Spleen (tissue), 11 donors: ENCODE measurements at regions not wholly inside any gene's neighbourhood (a gene's known extent, or its start where the extent isn't known, plus 50 kb on each side); places are given as distances from the start of the nearest gene placed in this dataset.

ENCODE experiments used
- DNase-seq: peaks from one replicate; pipeline ENCODE4 v3.0.0-alpha.2; 2020
- H3K27ac ChIP-seq, 8 donors: fragments of 200-600 bp; sonication (generic) in 7 of 8; 1 replicate in 4 of 8; 2 replicates in 4 of 8; pipeline versions ENCODE4 v1.5.0 to v1.8.0; 2016 to 2021; ENCODE audit warnings: inconsistent platforms in 4 of 8, mild to moderate bottlenecking in 4 of 8, moderate library complexity in 1 of 8
- H3K27me3 ChIP-seq, 7 donors: fragments of 200-600 bp; sonication (generic) in 6 of 7; replicated peaks in 1 of 7; 1 replicate in 4 of 7; 2 replicates in 3 of 7; pipeline versions ENCODE4 v1.5.0 to v1.8.0; 2016 to 2021; ENCODE audit warnings: inconsistent platforms in 3 of 7, mild to moderate bottlenecking in 1 of 7
- H3K36me3 ChIP-seq, 6 donors: fragments of 200-600 bp; sonication (generic) in 5 of 6; 1 replicate in 4 of 6; 2 replicates in 2 of 6; pipeline versions ENCODE4 v1.5.0 to v1.8.0; 2016 to 2021; ENCODE audit warnings: inconsistent platforms in 2 of 6
- H3K4me1 ChIP-seq, 6 donors: fragments of 200-600 bp; sonication (generic) in 5 of 6; 1 replicate in 3 of 6; 2 replicates in 3 of 6; pipeline versions ENCODE4 v1.5.0 to v1.8.0; 2016 to 2021; ENCODE audit warnings: inconsistent platforms in 3 of 6
- H3K4me3 ChIP-seq, 8 donors: fragments of 200-600 bp; sonication (generic) in 7 of 8; 1 replicate in 4 of 8; 2 replicates in 4 of 8; pipeline versions ENCODE4 v1.5.0 to v1.8.0; 2016 to 2021; ENCODE audit warnings: inconsistent platforms in 4 of 8, mild to moderate bottlenecking in 4 of 8, moderate library complexity in 2 of 8
- H3K9me3 ChIP-seq, 8 donors: fragments of 200-600 bp; sonication (generic) in 7 of 8; 1 replicate in 4 of 8; 2 replicates in 4 of 8; pipeline versions ENCODE4 v1.5.0 to v1.8.0; 2016 to 2021; ENCODE audit warnings: inconsistent platforms in 4 of 8
- CTCF ChIP-seq, 11 experiments: fragments of 200-600 bp in 7 of 11; fragments of 450-650 bp in 4 of 11; sonication (generic) in 4 of 11; IDR thresholded peaks in 8 of 11; conservative IDR thresholded peaks in 3 of 11; 1 replicate in 7 of 11; 2 replicates in 4 of 11; pipeline versions ENCODE4 v1.4.0 to v1.8.0; 2016 to 2021; ENCODE audit warnings: antibody characterized with exemption in 11 of 11, inconsistent platforms in 4 of 11, mild to moderate bottlenecking in 1 of 11
- POLR2A ChIP-seq, 3 donors: fragments of 450-650 bp; IDR thresholded peaks; one replicate each; pipeline ENCODE4 v1.5.1; 2017; ENCODE audit warnings: antibody characterized with exemption in 3 of 3, mild to moderate bottlenecking in 1 of 3
- POLR2AphosphoS5 ChIP-seq, 3 donors: sonication (generic); formaldehyde crosslinking; IDR thresholded peaks; one replicate each; pipeline ENCODE4 v1.5.1; 2017; ENCODE audit warnings: antibody characterized with exemption in 3 of 3
- WGBS, 5 donors: extraction: QIAGEN DNeasy Blood & Tissue Kit in 3 of 5; methylation state at CpG; one replicate each; pipeline versions ENCODE4 v1.1.5 to v1.1.7; 2013 to 2018; 5-methylcytosine and 5-hydroxymethylcytosine counted together
- intact Hi-C: fragments of 100-400 bp; cut with DNase I; formaldehyde crosslinking; loops from one replicate; pipeline ENCODE4 v1.15.0; 2023; ENCODE audit warnings: low total_unique reads
- donor health status: healthy with polysubstance abuse.
- donor health status: DM: no; HTN: no; CAD: no; lungs with moderate emphysema.
- donor health status: DM: no; HTN: no; CAD: no.
- donor health status: Bipolar disorder and iron deficiency.
- donor health status: healthy.
- donor health status: DM: no; HTN: no; CAD: no.
- donor health status: DM: yes; HTN: yes; CAD: no.

DNA sequence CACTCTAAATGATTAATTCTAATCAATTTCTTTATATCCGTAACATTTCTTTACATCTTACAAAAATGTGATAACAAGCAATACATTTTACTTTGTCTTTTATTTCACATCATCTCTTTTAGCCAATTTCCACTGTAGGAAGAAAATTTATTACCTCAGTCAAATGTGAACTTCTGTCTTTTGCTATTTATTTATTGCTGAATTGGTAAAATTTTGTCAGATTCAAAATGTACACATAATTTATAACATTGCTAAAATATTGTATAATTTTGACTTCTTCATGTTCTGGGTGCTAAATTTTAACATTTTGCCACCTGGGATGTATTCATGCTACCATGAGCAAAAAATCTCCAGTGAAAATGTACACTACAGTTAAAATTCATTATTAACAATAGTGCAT is 158.0 kb downstream of the HGF start:
- intact Hi-C loops: no loop called here
- H3K36me3 ChIP-seq: no peaks in the 10 kb centered on the region
- H3K4me1 ChIP-seq: no peaks in the 10 kb centered on the region
- no peaks in the 10 kb centered on the region for H3K27me3 ChIP-seq
- TF ChIP-seq POLR2AphosphoS5 (IDR thresholded peaks at IDR 0.05) (no peak), POLR2A (IDR thresholded peaks at IDR 0.05) (no peak), CTCF (IDR thresholded peaks at IDR 0.05 in 8 of 11, conservative IDR thresholded peaks at IDR 0.05 in 3 of 11) (no peak)
- peaks cover 0 to 4% (median 0%) of the 10 kb centered on the region in 8 donors for H3K9me3 ChIP-seq
- WGBS, 5 donors: 88 to 96% (median 91%) methylated on average over 1 of the region's 1 CpG
- no peak overlapping the region for H3K27ac ChIP-seq
- no peak for DNase-seq
- no peak overlapping the region for H3K4me3 ChIP-seq

GRCh38 chr7:81611040-81611439 is 158.8 kb downstream of the HGF start:
- H3K4me3 ChIP-seq: no peak overlapping the region
- 81 to 94% (median 89%) methylated on average over 27 of the region's 27 CpGs for WGBS, 5 donors
- H3K27me3 ChIP-seq: no peaks in the 10 kb centered on the region
- intact Hi-C loops: no loop called here
- H3K9me3 ChIP-seq: peaks cover 0 to 4% (median 0%) of the 10 kb centered on the region in 8 donors
- H3K4me1 ChIP-seq: no peaks in the 10 kb centered on the region
- TF ChIP-seq POLR2AphosphoS5 (IDR thresholded peaks at IDR 0.05): no peak
- no peak for TF ChIP-seq POLR2A (IDR thresholded peaks at IDR 0.05)
- TF ChIP-seq CTCF (IDR thresholded peaks at IDR 0.05 in 8 of 11, conservative IDR thresholded peaks at IDR 0.05 in 3 of 11): no peak
- no peaks in the 10 kb centered on the region for H3K36me3 ChIP-seq
- H3K27ac ChIP-seq: no peak overlapping the region
- DNase-seq: peak; percentile 65

DNA sequence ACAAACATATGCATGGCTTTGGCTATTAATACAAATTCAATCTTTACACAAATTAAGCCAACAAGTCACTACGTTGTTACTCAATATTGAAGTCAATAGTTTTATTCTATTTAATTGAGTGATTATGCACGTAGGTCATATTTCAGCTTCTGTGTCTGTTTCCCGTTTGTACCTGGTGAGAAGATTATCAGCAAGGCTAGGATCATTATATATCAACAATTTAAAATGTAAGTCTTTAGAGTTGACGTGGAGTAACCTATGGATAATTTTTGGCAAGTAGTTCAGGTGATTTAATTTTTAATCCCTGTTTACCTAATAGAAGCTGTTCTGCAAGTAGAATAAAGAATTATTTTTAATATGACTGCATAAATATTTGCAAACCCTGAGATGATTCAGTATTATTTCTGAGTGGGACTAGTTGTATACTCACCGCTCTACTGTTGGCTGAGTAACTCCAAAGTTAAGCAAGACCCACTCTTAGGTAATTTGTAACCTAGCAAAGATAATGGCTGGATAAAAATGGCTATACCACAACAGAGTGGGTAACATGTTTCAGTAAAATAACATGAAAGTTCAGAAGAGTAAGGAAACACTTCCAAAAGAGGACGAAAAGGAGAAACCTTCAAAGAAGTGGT is 161.0 kb downstream of the HGF start:
- Histone ChIP-seq H3K27ac (no peak overlapping the region), H3K27me3 (no peaks in the 10 kb centered on the region), H3K9me3 (peaks cover 0 to 4% (median 0%) of the 10 kb centered on the region in 8 donors), H3K36me3 (no peaks in the 10 kb centered on the region), H3K4me1 (peaks cover 0 to 8% (median 0%) of the 10 kb centered on the region in 6 donors), H3K4me3 (no peak overlapping the region)
- 82 to 91% (median 88%) methylated on average over 6 of the region's 6 CpGs for WGBS, 5 donors
- TF ChIP-seq POLR2A (IDR thresholded peaks at IDR 0.05) (no peak), POLR2AphosphoS5 (IDR thresholded peaks at IDR 0.05) (no peak), CTCF (IDR thresholded peaks at IDR 0.05 in 8 of 11, conservative IDR thresholded peaks at IDR 0.05 in 3 of 11) (no peak)
- DNase-seq: no peak
- intact Hi-C loops: no loop called here

DNA sequence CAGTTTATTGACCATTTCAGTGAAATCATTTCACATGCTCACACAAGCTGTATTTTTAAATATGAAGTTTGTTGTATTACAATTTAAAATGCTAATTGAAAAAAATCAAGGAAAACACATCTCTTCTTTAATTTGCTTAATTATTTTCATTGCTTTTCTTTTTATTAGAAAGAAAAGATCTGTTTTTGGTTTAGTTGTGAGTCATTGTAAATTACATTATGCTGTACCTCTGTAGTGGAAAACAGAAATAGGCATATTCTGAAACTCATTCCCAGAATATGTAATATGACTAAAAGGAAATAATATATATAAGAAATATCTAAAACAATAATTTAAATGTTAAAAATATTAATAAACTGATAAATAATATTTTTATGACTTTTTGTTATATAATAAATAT is 161.9 kb downstream of the HGF start:
- TF ChIP-seq POLR2A (IDR thresholded peaks at IDR 0.05) (no peak), CTCF (IDR thresholded peaks at IDR 0.05 in 8 of 11, conservative IDR thresholded peaks at IDR 0.05 in 3 of 11) (no peak), POLR2AphosphoS5 (IDR thresholded peaks at IDR 0.05) (no peak)
- no peaks in the 10 kb centered on the region for H3K27me3 ChIP-seq
- no peak overlapping the region for H3K4me3 ChIP-seq
- DNase-seq: no peak
- H3K9me3 ChIP-seq: peaks cover 0 to 4% (median 0%) of the 10 kb centered on the region in 8 donors
- no peaks in the 10 kb centered on the region for H3K36me3 ChIP-seq
- intact Hi-C loops: no loop called here
- H3K27ac ChIP-seq: no peak overlapping the region
- H3K4me1 ChIP-seq: peaks cover 0 to 8% (median 0%) of the 10 kb centered on the region in 6 donors
